H9 (cell line): ENCODE measurements at regions not wholly inside any gene's neighbourhood (a gene's known extent, or its start where the extent isn't known, plus 50 kb on each side); places are given as distances from the start of the nearest gene placed in this dataset.

Experiments used
- DNase-seq: peaks from one replicate; pipeline ENCODE4 v3.0.0-alpha.2; 2017
- H2AFZ ChIP-seq: one replicate; pipeline ENCODE4 v1.6.1; 2013; ENCODE audit warnings: mild to moderate bottlenecking, low read length, control low read depth, moderate library complexity
- H2AK5ac ChIP-seq: 2 replicates; pipeline ENCODE4 v1.6.1; 2013; ENCODE audit warnings: low read length, control low read depth, mixed read lengths; ENCODE audit not compliant: insufficient read length
- H2BK120ac ChIP-seq: one replicate; pipeline ENCODE4 v1.6.1; 2013; ENCODE audit warnings: low read depth, mild to moderate bottlenecking, low read length, control low read depth, inconsistent platforms; ENCODE audit not compliant: poor library complexity, severe bottlenecking
- H2BK12ac ChIP-seq: 2 replicates; pipeline ENCODE4 v1.6.1; 2013; ENCODE audit warnings: low read length, control low read depth, mixed read lengths, low read depth; ENCODE audit not compliant: insufficient read length
- H2BK15ac ChIP-seq: 2 replicates; pipeline ENCODE4 v1.6.1; 2013; ENCODE audit warnings: low read depth, low read length, control low read depth
- H2BK20ac ChIP-seq: one replicate; pipeline ENCODE4 v1.6.1; 2013; ENCODE audit warnings: low read depth, mild to moderate bottlenecking, low read length, control low read depth, inconsistent platforms; ENCODE audit not compliant: poor library complexity, severe bottlenecking
- H2BK5ac ChIP-seq: 2 replicates; pipeline ENCODE4 v1.6.1; 2013; ENCODE audit warnings: low read length, control low read depth, mixed read lengths; ENCODE audit not compliant: insufficient read length
- H3K14ac ChIP-seq: 2 replicates; pipeline ENCODE4 v1.6.1; 2013; ENCODE audit warnings: low read length, control low read depth; ENCODE audit not compliant: insufficient read depth
- H3K18ac ChIP-seq: 2 replicates; pipeline ENCODE4 v1.6.1; 2013; ENCODE audit warnings: low read depth, mild to moderate bottlenecking, mixed read lengths, low read length, control low read depth; ENCODE audit not compliant: insufficient read length
- H3K23ac ChIP-seq: 2 replicates; pipeline ENCODE4 v1.6.1; 2013; ENCODE audit warnings: low read length, control low read depth, mixed read lengths, low read depth; ENCODE audit not compliant: insufficient read length
- H3K23me2 ChIP-seq: 2 replicates; pipeline ENCODE4 v1.6.1; 2013; ENCODE audit warnings: low read depth, mild to moderate bottlenecking, mixed read lengths, low read length, control low read depth; ENCODE audit not compliant: insufficient read length, poor library complexity, severe bottlenecking
- H3K27ac ChIP-seq: 2 replicates; pipeline ENCODE4 v1.5.1; 2013; ENCODE audit warnings: low read length, control low read depth, mixed read lengths, low read depth; ENCODE audit not compliant: insufficient read length
- H3K27me3 ChIP-seq: 2 replicates; pipeline ENCODE4 v1.6.1; 2013; ENCODE audit warnings: low read length, control low read depth, inconsistent platforms; ENCODE audit not compliant: insufficient read depth
- H3K4ac ChIP-seq: 2 replicates; pipeline ENCODE4 v1.6.1; 2013; ENCODE audit warnings: low read depth, mild to moderate bottlenecking, control low read depth, inconsistent platforms, low read length, moderate library complexity
- H3K4me1 ChIP-seq: 2 replicates; pipeline ENCODE4 v1.6.1; 2013; ENCODE audit warnings: low read length, control low read depth, inconsistent platforms; ENCODE audit not compliant: insufficient read depth
- H3K4me2 ChIP-seq: 2 replicates; pipeline ENCODE4 v1.6.1; 2013; ENCODE audit warnings: low read length, control low read depth, mixed read lengths; ENCODE audit not compliant: insufficient read length, insufficient read depth
- H3K56ac ChIP-seq: 2 replicates; pipeline ENCODE4 v1.6.1; 2013; ENCODE audit warnings: low read depth, mild to moderate bottlenecking, mixed read lengths, low read length, control low read depth; ENCODE audit not compliant: insufficient read length
- H3K79me1 ChIP-seq: 2 replicates; pipeline ENCODE4 v1.6.1; 2013; ENCODE audit warnings: low read depth, mild to moderate bottlenecking, moderate library complexity, low read length, control low read depth, inconsistent platforms; ENCODE audit not compliant: insufficient read depth, poor library complexity, severe bottlenecking
- H3K79me2 ChIP-seq: 2 replicates; pipeline ENCODE4 v1.6.1; 2013; ENCODE audit warnings: low read length, control low read depth, inconsistent platforms; ENCODE audit not compliant: insufficient read depth
- H3K9ac ChIP-seq: 2 replicates; pipeline ENCODE4 v1.6.1; 2013; ENCODE audit warnings: low read length, control low read depth, mixed read lengths; ENCODE audit not compliant: insufficient read length; ENCODE audit errors: extremely low read depth
- H3K9me3 ChIP-seq: one replicate; pipeline ENCODE4 v1.6.1; 2013; ENCODE audit warnings: low read depth, low read length, inconsistent platforms; ENCODE audit not compliant: control insufficient read depth
- H3T11ph ChIP-seq: one replicate; pipeline ENCODE4 v1.6.1; 2013; ENCODE audit warnings: mild to moderate bottlenecking, low read length, control low read depth, inconsistent platforms
- H4K20me1 ChIP-seq: one replicate; pipeline ENCODE4 v1.6.1; 2013; ENCODE audit not compliant: control insufficient read depth, insufficient read length, insufficient read depth
- H4K5ac ChIP-seq: 2 replicates; pipeline ENCODE4 v1.6.1; 2013; ENCODE audit warnings: low read depth, mild to moderate bottlenecking, mixed read lengths, low read length, control low read depth; ENCODE audit not compliant: insufficient read length
- H4K8ac ChIP-seq: replicated peaks from 2 replicates; pipeline ENCODE4 v1.6.1; 2013; ENCODE audit warnings: low read length, control low read depth, mixed read lengths, low read depth; ENCODE audit not compliant: insufficient read length
- H4K91ac ChIP-seq: 2 replicates; pipeline ENCODE4 v1.6.1; 2013; ENCODE audit warnings: low read depth, mild to moderate bottlenecking, moderate library complexity, mixed read lengths, low read length, control low read depth; ENCODE audit not compliant: insufficient read length
- H3K27ac Mint-ChIP-seq, 3 experiments: 2 replicates in 2 of 3; 3 replicates in 1 of 3; pipeline ENCODE4 v1.8.0; 2020 to 2021; ENCODE audit warnings: mixed read lengths in 3 of 3, mild to moderate bottlenecking in 1 of 3, moderate library complexity in 1 of 3
- H3K27me3 Mint-ChIP-seq: 2 replicates; pipeline ENCODE4 v1.8.0; 2021; ENCODE audit warnings: low read depth, mild to moderate bottlenecking, moderate library complexity, mixed read lengths
- H3K36me3 Mint-ChIP-seq, 3 experiments: 2 replicates in 2 of 3; 3 replicates in 1 of 3; pipeline ENCODE4 v1.8.0; 2020 to 2021; ENCODE audit warnings: low read depth in 3 of 3, mixed read lengths in 3 of 3; ENCODE audit not compliant: insufficient read depth in 1 of 3
- H3K4me1 Mint-ChIP-seq, 2 experiments: 2 replicates each; pipeline ENCODE4 v1.8.0; 2020; ENCODE audit warnings: mixed read lengths in 2 of 2
- H3K4me3 Mint-ChIP-seq, 2 experiments: 2 replicates in 1 of 2; 3 replicates in 1 of 2; pipeline ENCODE4 v1.8.0; 2020 to 2021; ENCODE audit warnings: mild to moderate bottlenecking in 2 of 2, mixed read lengths in 2 of 2, moderate library complexity in 1 of 2
- H3K9me3 Mint-ChIP-seq, 2 experiments: 2 replicates in 1 of 2; 3 replicates in 1 of 2; pipeline ENCODE4 v1.8.0; 2020; ENCODE audit warnings: mild to moderate bottlenecking in 2 of 2, mixed read lengths in 2 of 2, moderate library complexity in 1 of 2
- CTCF ChIP-seq: fragments of 200-600 bp; sonication (generic); conservative IDR thresholded peaks from 3 replicates; pipeline ENCODE4 v1.8.0; 2021; ENCODE audit warnings: antibody characterized with exemption, mild to moderate bottlenecking
- WGBS: extraction: QIAGEN DNeasy Blood & Tissue Kit; methylation state at CpG from one replicate; pipeline ENCODE4 v1.1.7; 2013; ENCODE audit warnings: missing lambda C conversion rate, low lambda C conversion rate, mixed read lengths; ENCODE audit not compliant: insufficient read length; ENCODE audit errors: extremely low coverage; 5-methylcytosine and 5-hydroxymethylcytosine counted together

- H2AFZ ChIP-seq: no peak overlapping the region
- Mint-ChIP-seq H3K4me1 (no peaks in the 10 kb centered on the region), H3K36me3 (peaks cover 0 to 4% (median 0%) of the 10 kb centered on the region in 3 experiments; a peak in 2 of 7 replicates), H3K4me3 (no peak overlapping the region), H3K27ac (no peak overlapping the region), H3K9me3 (peaks cover 11 to 87% of the 10 kb centered on the region in 2 experiments; a peak in 4 of 5 replicates), H3K27me3 (peaks cover 14% of the 10 kb centered on the region)
- H2BK120ac ChIP-seq: no peak overlapping the region
- no peak overlapping the region for H3K18ac ChIP-seq
- H2BK15ac ChIP-seq: no peak overlapping the region
- no peak overlapping the region; the same call in 1 of the 2 replicates for H3K14ac ChIP-seq
- no peaks in the 10 kb centered on the region for H3K23me2 ChIP-seq
- no peaks in the 10 kb centered on the region; the same call in 1 of the 2 replicates for H3K4me1 ChIP-seq
- no peak overlapping the region for H3K4ac ChIP-seq
- H3K23ac ChIP-seq: no peak overlapping the region
- H3K56ac ChIP-seq: no peak overlapping the region
- no peak overlapping the region for H4K91ac ChIP-seq
- H2BK20ac ChIP-seq: no peak overlapping the region
- no peak overlapping the region for H4K5ac ChIP-seq
- H2BK12ac ChIP-seq: no peak overlapping the region
- no peak overlapping the region for H2AK5ac ChIP-seq
- no peak overlapping the region for H3K4me2 ChIP-seq
- no peaks in the 10 kb centered on the region for H4K20me1 ChIP-seq
- no peak overlapping the region for H3K9ac ChIP-seq
- no peak overlapping the region for H4K8ac ChIP-seq
- H3T11ph ChIP-seq: no peak overlapping the region
- no peaks in the 10 kb centered on the region for H3K27me3 ChIP-seq
- no peaks in the 10 kb centered on the region for H3K79me2 ChIP-seq
- H2BK5ac ChIP-seq: no peak overlapping the region
- no peak for TF ChIP-seq CTCF
- no peak overlapping the region for H3K27ac ChIP-seq
- WGBS: no CpG with 5 or more reads among the region's 6 CpGs
- no peak for DNase-seq
- no peaks in the 10 kb centered on the region for H3K79me1 ChIP-seq
- no peaks in the 10 kb centered on the region for H3K9me3 ChIP-seq
Measured at GRCh38 chr22:47944941-47945340, 1182.5 kb downstream of the TBC1D22A start.
